CD4-positive, alpha-beta T cell (primary cell): ENCODE measurements at regions not wholly inside any gene's neighbourhood (a gene's known extent, or its start where the extent isn't known, plus 50 kb on each side); places are given as distances from the start of the nearest gene placed in this dataset.

Source experiments
- ATAC-seq: fragments of 200-7000 bp; cut with Tn5 transposase; one replicate; pipeline ENCODE4 v1.10.0; 2022; ENCODE audit warnings: mild to moderate bottlenecking; ENCODE audit not compliant: poor library complexity
- CTCF ChIA-PET: fragments of 350-600 bp; sonication (Branson Sonifier 250); formaldehyde crosslinking; loops from one replicate; lab custom pipeline; 2021; ENCODE audit warnings: antibody characterized with exemption, inconsistent platforms; lab: Charles Lee
- POLR2A ChIA-PET: fragments of 350-600 bp; sonication (Branson Sonifier 250); formaldehyde crosslinking; loops from one replicate; lab custom pipeline; 2021; ENCODE audit warnings: antibody characterized with exemption, inconsistent platforms; lab: Charles Lee
- DNase-seq, 14 experiments: peaks; one replicate each; pipeline ENCODE4 v3.0.0-alpha.2; 2013 to 2020; ENCODE audit warnings: mixed read lengths in 2 of 14
- H3K27ac ChIP-seq, 2 donors: one replicate each; pipeline versions ENCODE4 v1.5.1 to v1.7.0; 2013; ENCODE audit warnings: low read length in 2 of 2, low read depth in 1 of 2, mild to moderate bottlenecking in 1 of 2
- H3K27me3 ChIP-seq, 2 experiments: 1 replicate in 1 of 2; 2 replicates in 1 of 2; pipeline versions ENCODE4 v1.6.1 to v1.7.0; 2013; ENCODE audit warnings: low read length in 2 of 2, control low read depth in 1 of 2, mild to moderate bottlenecking in 1 of 2, moderate library complexity in 1 of 2; ENCODE audit not compliant: insufficient read depth in 2 of 2, control insufficient read depth in 1 of 2
- H3K36me3 ChIP-seq: one replicate; pipeline ENCODE4 v1.6.1; 2013; ENCODE audit warnings: low read length, control low read depth; ENCODE audit not compliant: insufficient read depth
- H3K4me1 ChIP-seq: one replicate; pipeline ENCODE4 v1.6.1; 2013; ENCODE audit warnings: low read length, control low read depth; ENCODE audit not compliant: insufficient read depth
- H3K4me3 ChIP-seq: one replicate; pipeline ENCODE4 v1.5.1; 2013; ENCODE audit warnings: mild to moderate bottlenecking, low read length, moderate library complexity
- H3K9me3 ChIP-seq, 2 experiments: 1 replicate in 1 of 2; 2 replicates in 1 of 2; pipeline versions ENCODE4 v1.6.1 to v1.7.0; 2013; ENCODE audit warnings: low read length in 2 of 2, mild to moderate bottlenecking in 2 of 2, control low read depth in 1 of 2, moderate library complexity in 1 of 2; ENCODE audit not compliant: control insufficient read depth in 1 of 2, insufficient read depth in 1 of 2
- H3K27ac Mint-ChIP-seq: one replicate; pipeline ENCODE4 v1.8.0; 2020; ENCODE audit warnings: mixed read lengths
- H3K27me3 Mint-ChIP-seq: one replicate; pipeline ENCODE4 v1.8.0; 2021; ENCODE audit warnings: mixed read lengths
- H3K36me3 Mint-ChIP-seq: one replicate; pipeline ENCODE4 v1.8.0; 2021; ENCODE audit warnings: low read depth, mixed read lengths
- H3K4me1 Mint-ChIP-seq: one replicate; pipeline ENCODE4 v1.8.0; 2021; ENCODE audit warnings: low read depth, mixed read lengths
- H3K4me3 Mint-ChIP-seq: one replicate; pipeline ENCODE4 v1.8.0; 2020; ENCODE audit warnings: mild to moderate bottlenecking, mixed read lengths
- H3K9me3 Mint-ChIP-seq: one replicate; pipeline ENCODE4 v1.8.0; 2020; ENCODE audit warnings: mixed read lengths
- CTCF ChIP-seq: fragments of 200-600 bp; IDR thresholded peaks from one replicate; pipeline ENCODE4 v1.8.0; 2022; ENCODE audit warnings: antibody characterized with exemption, mild to moderate bottlenecking
- intact Hi-C, 2 experiments: fragments of 100-400 bp; cut with DNase I in 1 of 2; cut with micrococcal nuclease in 1 of 2; formaldehyde crosslinking; loops; one replicate each; pipeline versions ENCODE4 v1.15.1 to v1.9.0; 2023 to 2025; cut with DNase I, micrococcal nuclease

- POLR2A ChIA-PET = no interaction called here
- H3K27me3 ChIP-seq = no peaks in the 10 kb centered on the region
- Mint-ChIP-seq H3K4me1 (no peaks in the 10 kb centered on the region), H3K36me3 (no peaks in the 10 kb centered on the region), H3K27ac (no peak overlapping the region), H3K4me3 (no peak overlapping the region), H3K27me3 (peaks cover 3% of the 10 kb centered on the region), H3K9me3 (no peaks in the 10 kb centered on the region)
- intact Hi-C loops = no loop called here
- no peak for ATAC-seq
- no peak overlapping the region for H3K4me3 ChIP-seq
- H3K4me1 ChIP-seq = no peaks in the 10 kb centered on the region
- CTCF ChIA-PET = no interaction called here
- no peaks in the 10 kb centered on the region for H3K36me3 ChIP-seq
- H3K9me3 ChIP-seq = peaks cover 0 to 18% of the 10 kb centered on the region in 2 experiments
- H3K27ac ChIP-seq = no peak overlapping the region
- no peak for TF ChIP-seq CTCF
- DNase-seq = no peak
Measured at GRCh38 chr1:29557066-29557465, 320.7 kb downstream of the PTPRU start.

- Histone ChIP-seq H3K9me3 (peaks cover 0 to 17% of the 10 kb centered on the region in 2 experiments), H3K27ac (no peak overlapping the region), H3K4me3 (no peak overlapping the region), H3K27me3 (no peaks in the 10 kb centered on the region), H3K36me3 (no peaks in the 10 kb centered on the region), H3K4me1 (no peaks in the 10 kb centered on the region)
- ChIA-PET CTCF (no interaction called here), POLR2A (no interaction called here)
- Mint-ChIP-seq H3K4me1 (no peaks in the 10 kb centered on the region), H3K4me3 (no peak overlapping the region), H3K36me3 (no peaks in the 10 kb centered on the region), H3K9me3 (no peaks in the 10 kb centered on the region), H3K27ac (no peak overlapping the region), H3K27me3 (peaks cover 3% of the 10 kb centered on the region)
- DNase-seq (no peak), ATAC-seq (no peak)
- intact Hi-C loops = no loop called here
- TF ChIP-seq CTCF = no peak
Measured at GRCh38 chr1:29556657-29557056, 320.3 kb downstream of the PTPRU start.

DNA sequence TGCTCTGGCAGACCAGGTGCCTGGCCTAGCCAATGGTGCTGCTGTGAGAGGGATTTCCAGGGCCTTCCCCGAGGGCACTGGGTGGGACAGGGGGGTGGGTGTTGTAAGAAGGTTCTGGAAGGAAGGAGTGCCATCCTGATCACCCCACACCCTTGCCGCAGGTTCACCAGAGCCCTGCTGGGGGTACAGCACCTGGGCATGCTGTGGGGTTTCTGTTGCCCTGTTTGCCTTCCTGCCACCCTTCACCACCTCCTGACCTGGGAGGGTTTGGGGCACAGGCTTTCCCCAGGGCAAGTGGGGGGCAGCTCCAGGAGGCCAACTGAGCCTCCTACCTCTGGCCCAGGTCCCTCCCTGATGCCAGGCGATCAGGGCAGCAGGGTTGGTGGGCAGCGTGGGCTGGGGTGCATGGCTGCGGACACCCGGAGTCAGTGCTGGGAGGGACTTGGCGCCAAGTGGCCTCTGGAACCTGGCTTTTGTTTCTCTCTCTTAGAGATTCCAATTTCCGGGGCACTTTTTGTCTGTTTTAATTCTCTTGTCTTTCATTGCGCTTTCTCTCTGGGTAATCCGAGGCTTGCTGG is 318.8 kb downstream of the PTPRU start:
- no peak overlapping the region for H3K27ac Mint-ChIP-seq
- ATAC-seq (no peak), DNase-seq (no peak)
- no peaks in the 10 kb centered on the region for H3K9me3 Mint-ChIP-seq
- H3K9me3 ChIP-seq = peaks cover 0 to 11% of the 10 kb centered on the region in 2 experiments
- H3K36me3 ChIP-seq = no peaks in the 10 kb centered on the region
- H3K4me1 ChIP-seq = no peaks in the 10 kb centered on the region
- no peak overlapping the region for H3K4me3 Mint-ChIP-seq
- CTCF ChIA-PET = no interaction called here
- intact Hi-C loops = no loop called here
- H3K36me3 Mint-ChIP-seq = no peaks in the 10 kb centered on the region
- no peaks in the 10 kb centered on the region for H3K4me1 Mint-ChIP-seq
- peaks cover 3% of the 10 kb centered on the region for H3K27me3 Mint-ChIP-seq
- no peak overlapping the region for H3K4me3 ChIP-seq
- H3K27me3 ChIP-seq = no peaks in the 10 kb centered on the region
- H3K27ac ChIP-seq = no peak overlapping the region
- TF ChIP-seq CTCF = no peak
- POLR2A ChIA-PET = no interaction called here
